CD4-positive, alpha-beta T cell (primary cell): ENCODE measurements at regions not wholly inside any gene's neighbourhood (a gene's known extent, or its start where the extent isn't known, plus 50 kb on each side); places are given as distances from the start of the nearest gene placed in this dataset.

ENCODE experiments used
- ATAC-seq: fragments of 200-7000 bp; cut with Tn5 transposase; one replicate; pipeline ENCODE4 v1.10.0; 2022; ENCODE audit warnings: mild to moderate bottlenecking; ENCODE audit not compliant: poor library complexity
- CTCF ChIA-PET: fragments of 350-600 bp; sonication (Branson Sonifier 250); formaldehyde crosslinking; loops from one replicate; lab custom pipeline; 2021; ENCODE audit warnings: antibody characterized with exemption, inconsistent platforms; lab: Charles Lee
- POLR2A ChIA-PET: fragments of 350-600 bp; sonication (Branson Sonifier 250); formaldehyde crosslinking; loops from one replicate; lab custom pipeline; 2021; ENCODE audit warnings: antibody characterized with exemption, inconsistent platforms; lab: Charles Lee
- DNase-seq, 14 experiments: peaks; one replicate each; pipeline ENCODE4 v3.0.0-alpha.2; 2013 to 2020; ENCODE audit warnings: mixed read lengths in 2 of 14
- H3K27ac ChIP-seq, 2 donors: one replicate each; pipeline versions ENCODE4 v1.5.1 to v1.7.0; 2013; ENCODE audit warnings: low read length in 2 of 2, low read depth in 1 of 2, mild to moderate bottlenecking in 1 of 2
- H3K27me3 ChIP-seq, 2 experiments: 1 replicate in 1 of 2; 2 replicates in 1 of 2; pipeline versions ENCODE4 v1.6.1 to v1.7.0; 2013; ENCODE audit warnings: low read length in 2 of 2, control low read depth in 1 of 2, mild to moderate bottlenecking in 1 of 2, moderate library complexity in 1 of 2; ENCODE audit not compliant: insufficient read depth in 2 of 2, control insufficient read depth in 1 of 2
- H3K36me3 ChIP-seq: one replicate; pipeline ENCODE4 v1.6.1; 2013; ENCODE audit warnings: low read length, control low read depth; ENCODE audit not compliant: insufficient read depth
- H3K4me1 ChIP-seq: one replicate; pipeline ENCODE4 v1.6.1; 2013; ENCODE audit warnings: low read length, control low read depth; ENCODE audit not compliant: insufficient read depth
- H3K4me3 ChIP-seq: one replicate; pipeline ENCODE4 v1.5.1; 2013; ENCODE audit warnings: mild to moderate bottlenecking, low read length, moderate library complexity
- H3K9me3 ChIP-seq, 2 experiments: 1 replicate in 1 of 2; 2 replicates in 1 of 2; pipeline versions ENCODE4 v1.6.1 to v1.7.0; 2013; ENCODE audit warnings: low read length in 2 of 2, mild to moderate bottlenecking in 2 of 2, control low read depth in 1 of 2, moderate library complexity in 1 of 2; ENCODE audit not compliant: control insufficient read depth in 1 of 2, insufficient read depth in 1 of 2
- H3K27ac Mint-ChIP-seq: one replicate; pipeline ENCODE4 v1.8.0; 2020; ENCODE audit warnings: mixed read lengths
- H3K27me3 Mint-ChIP-seq: one replicate; pipeline ENCODE4 v1.8.0; 2021; ENCODE audit warnings: mixed read lengths
- H3K36me3 Mint-ChIP-seq: one replicate; pipeline ENCODE4 v1.8.0; 2021; ENCODE audit warnings: low read depth, mixed read lengths
- H3K4me1 Mint-ChIP-seq: one replicate; pipeline ENCODE4 v1.8.0; 2021; ENCODE audit warnings: low read depth, mixed read lengths
- H3K4me3 Mint-ChIP-seq: one replicate; pipeline ENCODE4 v1.8.0; 2020; ENCODE audit warnings: mild to moderate bottlenecking, mixed read lengths
- H3K9me3 Mint-ChIP-seq: one replicate; pipeline ENCODE4 v1.8.0; 2020; ENCODE audit warnings: mixed read lengths
- intact Hi-C, 2 experiments: fragments of 100-400 bp; cut with DNase I in 1 of 2; cut with micrococcal nuclease in 1 of 2; formaldehyde crosslinking; loops; one replicate each; pipeline versions ENCODE4 v1.15.1 to v1.9.0; 2023 to 2025; cut with DNase I, micrococcal nuclease
- TF ChIP-seq, protein P1 (sequence below): fragments of 200-600 bp; IDR thresholded peaks from one replicate; pipeline ENCODE4 v1.8.0; 2022; ENCODE audit warnings: antibody characterized with exemption, mild to moderate bottlenecking

DNA sequence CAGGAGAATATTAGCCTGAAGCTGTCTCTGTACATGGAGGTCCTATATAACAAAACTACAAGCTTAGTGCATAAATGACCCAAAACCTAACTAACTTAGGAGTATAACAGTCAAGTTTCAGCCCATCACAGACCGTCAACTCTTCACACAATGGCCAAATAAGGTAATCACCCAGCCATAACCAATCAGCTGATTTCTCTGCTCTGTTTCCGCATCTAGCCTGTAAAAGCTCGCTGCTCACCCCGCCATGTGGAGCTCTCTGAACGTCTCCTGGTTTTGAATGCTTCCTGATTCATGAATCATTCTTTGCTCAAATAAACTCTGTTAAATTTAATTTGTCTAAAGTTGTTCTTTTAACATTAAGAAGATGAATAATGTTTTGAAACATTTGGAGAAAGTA is 593.6 kb downstream of the TMX3 start:
- H3K27me3 Mint-ChIP-seq = no peaks in the 10 kb centered on the region
- TF ChIP-seq, protein P1, sequence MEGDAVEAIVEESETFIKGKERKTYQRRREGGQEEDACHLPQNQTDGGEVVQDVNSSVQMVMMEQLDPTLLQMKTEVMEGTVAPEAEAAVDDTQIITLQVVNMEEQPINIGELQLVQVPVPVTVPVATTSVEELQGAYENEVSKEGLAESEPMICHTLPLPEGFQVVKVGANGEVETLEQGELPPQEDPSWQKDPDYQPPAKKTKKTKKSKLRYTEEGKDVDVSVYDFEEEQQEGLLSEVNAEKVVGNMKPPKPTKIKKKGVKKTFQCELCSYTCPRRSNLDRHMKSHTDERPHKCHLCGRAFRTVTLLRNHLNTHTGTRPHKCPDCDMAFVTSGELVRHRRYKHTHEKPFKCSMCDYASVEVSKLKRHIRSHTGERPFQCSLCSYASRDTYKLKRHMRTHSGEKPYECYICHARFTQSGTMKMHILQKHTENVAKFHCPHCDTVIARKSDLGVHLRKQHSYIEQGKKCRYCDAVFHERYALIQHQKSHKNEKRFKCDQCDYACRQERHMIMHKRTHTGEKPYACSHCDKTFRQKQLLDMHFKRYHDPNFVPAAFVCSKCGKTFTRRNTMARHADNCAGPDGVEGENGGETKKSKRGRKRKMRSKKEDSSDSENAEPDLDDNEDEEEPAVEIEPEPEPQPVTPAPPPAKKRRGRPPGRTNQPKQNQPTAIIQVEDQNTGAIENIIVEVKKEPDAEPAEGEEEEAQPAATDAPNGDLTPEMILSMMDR = no peak
- H3K36me3 Mint-ChIP-seq = no peaks in the 10 kb centered on the region
- intact Hi-C loops = no loop called here
- no peaks in the 10 kb centered on the region for H3K27me3 ChIP-seq
- H3K9me3 ChIP-seq = peaks cover 0 to 5% of the 10 kb centered on the region in 2 experiments
- H3K4me1 ChIP-seq = no peaks in the 10 kb centered on the region
- POLR2A ChIA-PET = no interaction called here
- no peaks in the 10 kb centered on the region for H3K36me3 ChIP-seq
- H3K4me3 ChIP-seq = no peak overlapping the region
- H3K27ac Mint-ChIP-seq = no peak overlapping the region
- no peak overlapping the region for H3K4me3 Mint-ChIP-seq
- no peak for ATAC-seq
- CTCF ChIA-PET = no interaction called here
- DNase-seq = no peak
- H3K4me1 Mint-ChIP-seq = no peaks in the 10 kb centered on the region
- H3K9me3 Mint-ChIP-seq = peaks cover 2% of the 10 kb centered on the region
- H3K27ac ChIP-seq = no peak overlapping the region

GRCh38 chr18:68114989-68115388 is 598.5 kb upstream of the DSEL start:
- Histone ChIP-seq H3K4me3 (no peak overlapping the region), H3K4me1 (no peaks in the 10 kb centered on the region), H3K36me3 (no peaks in the 10 kb centered on the region), H3K9me3 (peaks cover 0 to 5% of the 10 kb centered on the region in 2 experiments), H3K27ac (no peak overlapping the region), H3K27me3 (no peaks in the 10 kb centered on the region)
- no peak overlapping the region for H3K4me3 Mint-ChIP-seq
- ChIA-PET CTCF (no interaction called here), POLR2A (no interaction called here)
- no peaks in the 10 kb centered on the region for H3K9me3 Mint-ChIP-seq
- no peaks in the 10 kb centered on the region for H3K4me1 Mint-ChIP-seq
- TF ChIP-seq, protein P1 = no peak
- ATAC-seq (no peak), DNase-seq (no peak)
- H3K27me3 Mint-ChIP-seq = no peaks in the 10 kb centered on the region
- H3K27ac Mint-ChIP-seq = no peak overlapping the region
- intact Hi-C loops = no loop called here
- no peaks in the 10 kb centered on the region for H3K36me3 Mint-ChIP-seq

DNA sequence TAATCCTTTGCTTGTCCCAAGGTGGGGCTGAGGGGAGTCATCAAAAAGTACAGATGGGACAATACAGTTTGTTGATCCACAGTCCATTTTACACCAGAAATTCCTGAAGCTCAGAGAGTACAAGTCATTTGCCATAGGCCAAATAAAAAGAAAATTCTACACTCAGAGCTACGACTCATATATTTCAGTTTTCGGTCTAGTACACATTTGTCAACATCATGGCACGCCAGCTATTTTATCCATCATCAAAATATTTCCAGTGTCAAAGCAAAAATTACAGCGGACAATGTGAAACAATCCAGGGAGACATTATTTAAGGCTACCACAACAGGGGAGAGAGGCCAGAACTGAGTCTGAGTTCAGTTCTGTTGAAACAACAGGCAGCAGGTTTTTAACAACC is 587.5 kb upstream of the DSEL start:
- no peaks in the 10 kb centered on the region for H3K36me3 ChIP-seq
- ChIA-PET POLR2A (no interaction called here), CTCF (no interaction called here)
- H3K4me1 ChIP-seq = no peaks in the 10 kb centered on the region
- H3K9me3 Mint-ChIP-seq = no peaks in the 10 kb centered on the region
- no peak overlapping the region for H3K27ac Mint-ChIP-seq
- no peaks in the 10 kb centered on the region for H3K27me3 ChIP-seq
- ATAC-seq (no peak), DNase-seq (no peak)
- no peak overlapping the region for H3K4me3 Mint-ChIP-seq
- H3K4me1 Mint-ChIP-seq = no peaks in the 10 kb centered on the region
- no peak overlapping the region for H3K4me3 ChIP-seq
- H3K27me3 Mint-ChIP-seq = no peaks in the 10 kb centered on the region
- peaks cover 0 to 7% of the 10 kb centered on the region in 2 experiments for H3K9me3 ChIP-seq
- no peaks in the 10 kb centered on the region for H3K36me3 Mint-ChIP-seq
- no peak overlapping the region for H3K27ac ChIP-seq
- TF ChIP-seq, protein P1 = no peak
- intact Hi-C loops = no loop called here
